Esophagus (tissue), 2 donors: ENCODE measurements at regions not wholly inside any gene's neighbourhood (a gene's known extent, or its start where the extent isn't known, plus 50 kb on each side); places are given as distances from the start of the nearest gene placed in this dataset.
"Not testable (repeated sequence)": the region's sequence is repeated elsewhere in the genome, so short reads cannot be mapped to it uniquely, and the experiment has no call there.

Source experiments
- H3K27ac ChIP-seq, 2 donors: one replicate each; pipeline ENCODE4 v1.5.1; 2013; ENCODE audit warnings: low read depth in 2 of 2, mild to moderate bottlenecking in 2 of 2, inconsistent platforms in 1 of 2, low read length in 1 of 2, moderate library complexity in 1 of 2
- H3K27me3 ChIP-seq, 2 donors: one replicate each; pipeline ENCODE4 v1.6.1; 2013; ENCODE audit warnings: low read length in 2 of 2, control low read depth in 1 of 2, mild to moderate bottlenecking in 1 of 2; ENCODE audit not compliant: insufficient read depth in 2 of 2, control insufficient read depth in 1 of 2
- H3K36me3 ChIP-seq, 2 donors: one replicate each; pipeline ENCODE4 v1.6.1; 2013; ENCODE audit warnings: low read length in 1 of 2; ENCODE audit not compliant: control insufficient read depth in 2 of 2, insufficient read depth in 2 of 2
- H3K4me1 ChIP-seq, 2 donors: one replicate each; pipeline ENCODE4 v1.6.1; 2013; ENCODE audit warnings: low read length in 1 of 2; ENCODE audit not compliant: control insufficient read depth in 2 of 2, insufficient read depth in 2 of 2
- H3K4me3 ChIP-seq, 2 donors: one replicate each; pipeline ENCODE4 v1.5.1; 2013; ENCODE audit warnings: low read length in 2 of 2, mild to moderate bottlenecking in 2 of 2, low read depth in 1 of 2, moderate library complexity in 1 of 2
- H3K9me3 ChIP-seq, 2 donors: one replicate each; pipeline ENCODE4 v1.6.1; 2013; ENCODE audit warnings: mild to moderate bottlenecking in 2 of 2, low read depth in 1 of 2, low read length in 1 of 2, moderate library complexity in 1 of 2; ENCODE audit not compliant: control insufficient read depth in 2 of 2, insufficient read depth in 1 of 2
- WGBS, 2 donors: extraction: QIAGEN DNeasy Blood & Tissue Kit; methylation state at CpG; one replicate each; pipeline ENCODE4 v1.1.7; 2013; 5-methylcytosine and 5-hydroxymethylcytosine counted together
- donor health status: healthy with polysubstance abuse.
- donor health status: Bipolar disorder and iron deficiency.

DNA sequence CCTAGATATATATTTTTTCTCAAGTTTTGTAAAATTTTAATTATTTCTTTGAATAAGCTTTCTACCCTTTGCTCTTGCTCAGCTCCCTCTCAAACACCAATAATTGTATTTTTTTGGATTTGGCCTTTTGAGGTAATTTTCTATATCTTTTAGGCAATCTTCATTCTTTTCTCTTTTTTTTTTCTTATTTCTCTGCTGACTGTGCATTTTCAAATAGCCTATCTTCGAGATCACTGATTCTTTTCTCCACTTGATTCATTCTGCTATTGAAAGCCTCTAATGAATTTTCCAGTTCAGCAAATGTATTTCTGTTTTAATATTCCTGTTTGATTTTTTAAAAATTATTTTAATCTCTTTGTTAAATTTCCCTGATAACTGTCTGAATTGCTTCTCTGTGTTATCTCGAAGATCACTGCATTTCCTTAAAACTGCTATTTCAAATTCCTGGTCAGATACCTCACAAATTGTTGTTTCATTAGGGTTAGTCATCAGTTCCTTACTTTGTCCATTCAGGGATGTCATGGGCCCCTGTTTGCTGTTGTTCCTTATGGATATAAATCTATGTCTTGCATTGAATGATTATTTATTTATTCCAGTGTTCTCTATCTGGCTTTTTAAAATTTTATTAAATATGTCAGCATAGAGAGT, 100.1 kb upstream of the UNC5B start:
- Histone ChIP-seq H3K27me3 (no peaks in the 10 kb centered on the region), H3K4me1 (no peaks in the 10 kb centered on the region), H3K36me3 (no peaks in the 10 kb centered on the region), H3K9me3 (peaks cover 7 to 12% of the 10 kb centered on the region in 2 donors), H3K4me3 (no peak overlapping the region), H3K27ac (no peak overlapping the region)
- WGBS, 2 donors: 74 to 82% methylated on average over 2 of the region's 2 CpGs

DNA sequence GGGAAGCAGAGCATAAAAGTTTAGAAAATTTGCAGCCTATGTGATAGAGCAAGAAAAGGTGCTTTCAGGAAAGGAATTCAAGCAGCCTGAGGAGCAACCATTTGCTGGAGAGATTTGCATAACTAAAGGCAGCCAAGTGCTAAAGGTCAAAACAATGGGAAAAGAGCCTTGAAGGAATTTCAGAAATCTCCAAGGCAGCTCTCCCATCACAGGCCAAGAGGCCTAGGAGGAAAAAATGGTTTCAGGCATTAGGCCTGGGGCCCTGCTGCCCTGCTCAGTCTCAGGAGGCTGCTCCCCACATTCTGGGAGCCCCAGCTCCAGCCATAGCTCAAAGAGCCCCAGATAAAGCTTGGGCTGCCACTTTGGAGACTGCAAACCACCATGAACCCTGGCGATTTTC, 95.9 kb upstream of the UNC5B start:
- Histone ChIP-seq H3K9me3 (peaks cover 7 to 18% of the 10 kb centered on the region in 2 donors), H3K27me3 (no peaks in the 10 kb centered on the region), H3K4me3 (no peak overlapping the region), H3K36me3 (no peaks in the 10 kb centered on the region), H3K4me1 (no peaks in the 10 kb centered on the region), H3K27ac (no peak overlapping the region)
- 70 to 71% methylated on average over 1 of the region's 1 CpG for WGBS, 2 donors

DNA sequence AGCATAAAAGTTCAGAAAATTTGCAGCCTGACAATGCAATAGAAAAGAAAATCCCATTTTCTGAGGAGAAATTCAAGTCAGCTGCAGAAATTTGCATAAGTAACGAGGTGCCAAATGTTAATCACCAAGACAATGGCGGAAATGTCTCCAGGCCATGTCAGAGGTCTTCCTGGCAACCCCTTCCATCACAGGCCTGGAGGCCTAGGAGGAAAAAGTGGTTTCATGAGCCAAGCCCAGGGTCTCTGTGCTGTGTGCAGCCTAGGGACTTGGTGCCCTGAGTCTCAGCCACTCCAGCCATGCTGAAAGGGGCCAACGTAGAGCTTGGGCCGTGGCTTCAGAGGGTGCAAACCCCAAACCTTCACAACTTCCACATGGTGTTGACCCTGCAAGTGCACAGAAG, 94.8 kb upstream of the UNC5B start:
- H3K4me1 ChIP-seq, H3K4me3 ChIP-seq, H3K27ac ChIP-seq, H3K27me3 ChIP-seq, H3K36me3 ChIP-seq: not testable (repeated sequence)
- 62 to 70% methylated on average over 4 of the region's 4 CpGs for WGBS, 2 donors
- peaks cover 7 to 18% of the 10 kb centered on the region in 2 donors for H3K9me3 ChIP-seq

DNA sequence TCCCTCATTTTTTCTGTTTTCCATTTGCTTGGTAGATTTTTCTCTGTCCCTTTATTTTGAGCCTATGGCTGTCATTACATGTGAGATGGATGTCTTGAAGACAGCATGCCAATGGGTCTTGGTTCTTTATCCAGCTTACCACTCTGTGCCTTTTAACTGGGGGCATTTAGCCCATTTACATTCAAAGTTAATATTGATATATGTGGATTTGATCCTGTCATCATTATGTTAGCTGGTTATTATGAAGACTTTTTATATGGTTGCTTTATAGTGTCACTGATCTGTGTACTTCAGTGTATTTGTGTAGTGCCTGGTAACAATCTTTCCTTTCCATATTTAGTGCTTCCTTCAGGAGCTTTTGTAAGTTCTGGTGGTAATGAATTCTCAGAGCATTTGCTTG, 89.3 kb upstream of the UNC5B start:
- Histone ChIP-seq H3K36me3 (no peaks in the 10 kb centered on the region), H3K27ac (no peak overlapping the region), H3K4me3 (no peak overlapping the region), H3K9me3 (peaks cover 0 to 2% of the 10 kb centered on the region in 2 donors), H3K4me1 (peaks cover 0 to 3% of the 10 kb centered on the region in 2 donors), H3K27me3 (no peaks in the 10 kb centered on the region)

DNA sequence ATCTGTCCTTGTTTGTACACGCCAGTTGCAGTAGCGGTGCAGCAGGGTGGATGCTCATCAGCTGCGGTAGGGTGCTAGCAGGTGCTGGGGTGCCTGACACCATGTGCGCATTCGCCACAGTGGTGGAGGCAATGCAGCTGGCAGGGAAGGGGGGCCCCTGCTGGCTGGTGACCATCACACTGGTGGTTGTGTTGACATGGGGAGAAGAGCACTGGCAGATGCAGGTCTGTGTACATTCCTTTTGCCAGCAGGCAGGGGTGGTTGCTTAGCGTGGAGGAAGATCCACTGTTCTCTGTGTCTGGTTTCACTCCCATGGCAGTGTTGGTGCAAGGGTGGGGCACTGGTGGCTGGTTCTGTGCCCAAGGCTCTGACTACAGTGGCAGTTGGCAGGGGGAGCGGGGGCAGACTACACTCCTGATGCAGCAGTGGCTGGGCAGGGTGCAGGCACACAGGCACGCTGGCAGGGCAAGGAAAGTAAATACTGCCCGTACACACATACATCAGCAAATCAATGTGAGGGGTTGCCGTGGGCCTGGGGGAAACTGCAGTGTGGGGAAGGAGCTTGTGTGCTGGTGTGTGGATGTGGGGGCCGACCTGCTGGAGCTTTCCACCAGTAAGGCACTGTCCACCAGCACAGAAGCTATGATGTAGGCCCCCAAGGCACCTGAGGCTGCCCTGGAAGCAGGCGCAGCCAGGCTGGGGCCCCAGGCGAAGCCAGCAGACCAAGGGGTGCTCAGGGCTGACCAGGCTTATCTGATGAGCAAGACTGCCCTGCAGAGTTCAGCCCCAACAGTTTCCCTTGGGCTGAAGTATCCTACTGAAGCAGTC, 87.2 kb upstream of the UNC5B start:
- Histone ChIP-seq H3K27ac (no peak overlapping the region), H3K27me3 (no peaks in the 10 kb centered on the region), H3K36me3 (no peaks in the 10 kb centered on the region), H3K4me3 (no peak overlapping the region), H3K9me3 (no peaks in the 10 kb centered on the region), H3K4me1 (peaks cover 0 to 3% of the 10 kb centered on the region in 2 donors)
- 83 to 86% methylated on average over 13 of the region's 13 CpGs for WGBS, 2 donors

DNA sequence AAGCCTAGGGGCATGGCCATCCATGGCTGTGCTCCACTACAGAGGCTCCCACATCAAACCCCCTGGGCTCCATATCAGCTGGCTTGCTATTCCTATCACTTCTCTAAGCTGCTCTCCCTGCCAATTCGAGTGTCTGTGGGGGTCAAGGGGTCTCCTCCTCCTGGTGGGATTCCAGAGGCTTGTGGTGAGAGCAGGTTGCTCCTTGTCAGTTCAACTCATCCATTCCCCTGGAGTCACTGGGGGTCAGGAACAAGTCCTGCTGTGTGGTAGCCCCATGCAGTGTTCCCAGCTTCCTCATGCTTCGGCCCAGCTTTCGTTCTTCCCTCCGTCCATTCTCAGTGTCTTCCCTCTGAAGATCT, 86.6 kb upstream of the UNC5B start:
- Histone ChIP-seq H3K9me3 (no peaks in the 10 kb centered on the region), H3K4me3 (no peak overlapping the region), H3K27ac (no peak overlapping the region), H3K27me3 (no peaks in the 10 kb centered on the region), H3K36me3 (no peaks in the 10 kb centered on the region), H3K4me1 (peaks cover 0 to 3% of the 10 kb centered on the region in 2 donors)
- 76 to 84% methylated on average over 4 of the region's 4 CpGs for WGBS, 2 donors

DNA sequence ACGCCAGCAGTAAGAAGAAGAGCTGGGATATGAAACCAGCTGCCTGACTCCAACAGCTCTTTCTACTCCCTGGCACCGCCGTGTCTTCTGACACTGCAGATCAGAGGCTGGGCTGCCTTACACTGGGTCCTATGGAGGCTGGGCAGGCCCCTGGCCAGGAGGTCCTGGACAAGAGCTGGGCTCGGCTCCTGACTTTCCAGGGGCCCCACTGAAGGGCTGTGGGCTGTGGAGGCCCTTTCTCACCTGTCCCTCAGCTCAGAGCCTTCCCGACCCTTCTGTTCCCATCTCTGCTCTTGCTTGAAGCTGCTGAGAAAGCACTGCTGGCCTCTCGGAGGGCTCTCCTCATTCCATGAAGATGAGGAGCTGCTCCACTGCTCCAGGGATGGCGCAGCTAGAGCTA, 85.9 kb upstream of the UNC5B start:
- Histone ChIP-seq H3K27me3 (no peaks in the 10 kb centered on the region), H3K4me1 (peaks cover 0 to 3% of the 10 kb centered on the region in 2 donors), H3K9me3 (no peaks in the 10 kb centered on the region), H3K36me3 (no peaks in the 10 kb centered on the region), H3K27ac (no peak overlapping the region), H3K4me3 (no peak overlapping the region)
- WGBS, 2 donors: 81 to 91% methylated on average over 7 of the region's 7 CpGs

DNA sequence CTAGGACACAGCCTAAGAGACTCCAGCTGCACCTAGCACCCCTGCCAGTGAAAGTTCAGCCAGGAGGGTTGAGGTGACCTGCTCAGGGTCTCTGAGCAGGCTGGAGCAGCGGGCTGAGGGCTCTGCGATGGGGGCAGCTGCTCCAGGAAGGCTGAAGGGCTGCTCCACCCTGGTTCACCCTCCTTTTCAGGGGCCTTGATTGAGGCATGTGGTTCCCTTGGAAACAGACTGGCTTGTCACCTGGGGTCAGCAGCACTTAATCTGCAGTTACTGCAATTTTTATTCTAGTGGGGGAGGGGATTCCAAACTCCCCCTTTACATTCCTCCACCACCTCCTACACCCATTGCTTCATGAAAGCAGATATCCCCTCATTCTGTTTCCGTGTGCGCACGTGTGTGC, 85.3 kb upstream of the UNC5B start:
- WGBS, 2 donors: 85 to 91% methylated on average over 5 of the region's 5 CpGs
- peaks cover 0 to 3% of the 10 kb centered on the region in 2 donors for H3K4me1 ChIP-seq
- H3K27me3 ChIP-seq: no peaks in the 10 kb centered on the region
- H3K36me3 ChIP-seq: no peaks in the 10 kb centered on the region
- H3K27ac ChIP-seq: no peak overlapping the region
- H3K4me3 ChIP-seq: no peak overlapping the region
- H3K9me3 ChIP-seq: no peaks in the 10 kb centered on the region

DNA sequence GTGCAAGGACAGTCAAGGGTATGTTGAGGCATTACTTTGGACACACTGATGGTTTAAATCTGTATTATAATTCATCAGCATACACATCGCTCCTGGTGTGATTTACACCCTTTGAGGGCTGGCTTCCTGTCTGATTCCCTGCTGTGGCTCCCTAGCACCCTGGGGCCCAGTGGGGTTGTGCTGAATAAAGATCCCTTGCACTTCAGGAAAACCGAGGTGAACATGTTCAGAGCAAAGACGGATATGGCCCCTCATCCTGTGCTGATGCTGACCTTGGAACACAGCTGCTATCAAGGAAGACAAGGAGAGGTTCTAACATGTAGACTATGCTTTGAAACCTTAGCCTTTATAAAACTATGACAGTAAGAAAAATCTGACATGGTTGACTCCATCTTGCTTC, 84.6 kb upstream of the UNC5B start:
- H3K9me3 ChIP-seq: no peaks in the 10 kb centered on the region
- H3K4me1 ChIP-seq: peaks cover 0 to 6% of the 10 kb centered on the region in 2 donors
- H3K36me3 ChIP-seq: no peaks in the 10 kb centered on the region
- WGBS, 2 donors: 82 to 83% methylated on average over 3 of the region's 3 CpGs
- no peaks in the 10 kb centered on the region for H3K27me3 ChIP-seq
- H3K4me3 ChIP-seq: no peak overlapping the region
- H3K27ac ChIP-seq: no peak overlapping the region
